RWPE2 (cell line): ENCODE measurements at regions not wholly inside any gene's neighbourhood (a gene's known extent, or its start where the extent isn't known, plus 50 kb on each side); places are given as distances from the start of the nearest gene placed in this dataset.

Experiments used
- ATAC-seq: fragments of 200-7000 bp; cut with Tn5 transposase; 3 replicates; pipeline ENCODE4 v1.9.1; 2021; ENCODE audit warnings: low read depth
- DNase-seq: peaks from one replicate; pipeline ENCODE4 v3.0.0-alpha.2; 2020; ENCODE audit warnings: low spot score
- H3K27ac ChIP-seq: fragments of 450-650 bp; 2 replicates; pipeline ENCODE4 v1.5.1; 2017; ENCODE audit warnings: mild to moderate bottlenecking; ENCODE audit not compliant: poor library complexity, severe bottlenecking
- H3K27me3 ChIP-seq: fragments of 250-450 bp; sonication (Bioruptor Pico); 2 replicates; pipeline ENCODE4 v1.5.1; 2021; ENCODE audit warnings: mild to moderate bottlenecking, moderate library complexity; ENCODE audit not compliant: insufficient read depth, poor library complexity, severe bottlenecking
- H3K36me3 ChIP-seq: fragments of 250-450 bp; sonication (Bioruptor Pico); 2 replicates; pipeline ENCODE4 v1.5.1; 2020; ENCODE audit warnings: low read depth, mild to moderate bottlenecking, moderate library complexity
- H3K4me1 ChIP-seq: fragments of 250-450 bp; sonication (Bioruptor Pico); 2 replicates; pipeline ENCODE4 v1.5.1; 2021; ENCODE audit warnings: mild to moderate bottlenecking, moderate library complexity; ENCODE audit not compliant: insufficient read depth, poor library complexity, severe bottlenecking
- H3K4me3 ChIP-seq: fragments of 250-450 bp; sonication (Bioruptor Pico); 2 replicates; pipeline ENCODE4 v1.5.1; 2021; ENCODE audit warnings: mild to moderate bottlenecking, moderate library complexity; ENCODE audit not compliant: severe bottlenecking
- H3K9me3 ChIP-seq: fragments of 250-450 bp; sonication (Bioruptor Pico); 2 replicates; pipeline ENCODE4 v1.5.1; 2021; ENCODE audit warnings: mild to moderate bottlenecking, moderate library complexity; ENCODE audit not compliant: severe bottlenecking
- CTCF ChIP-seq: fragments of 450-650 bp; IDR thresholded peaks from one replicate; pipeline ENCODE4 v1.5.1; 2017; ENCODE audit warnings: mild to moderate bottlenecking, moderate library complexity; ENCODE audit not compliant: poor library complexity, severe bottlenecking

GRCh38 chr12:115852054-115852453 is 425.4 kb downstream of the MED13L start:
- no peaks in the 10 kb centered on the region for H3K27me3 ChIP-seq
- DNase-seq, result no peak
- TF ChIP-seq CTCF, result no peak

GRCh38 chr12:115850957-115851356 is 426.5 kb downstream of the MED13L start:
- Histone ChIP-seq H3K4me1 (no peaks in the 10 kb centered on the region), H3K27ac (no peak overlapping the region), H3K36me3 (no peaks in the 10 kb centered on the region), H3K4me3 (no peak overlapping the region), H3K9me3 (no peaks in the 10 kb centered on the region), H3K27me3 (no peaks in the 10 kb centered on the region)
- ATAC-seq, result no peak
- TF ChIP-seq CTCF, result no peak
- DNase-seq, result no peak

More at GRCh38 chr12:115852054-115852453, 425.4 kb downstream of the MED13L start:
- no peak for ATAC-seq
- H3K36me3 ChIP-seq, result no peaks in the 10 kb centered on the region
- H3K27ac ChIP-seq, result no peak overlapping the region
- H3K4me1 ChIP-seq, result no peaks in the 10 kb centered on the region
- no peaks in the 10 kb centered on the region for H3K9me3 ChIP-seq
- H3K4me3 ChIP-seq, result no peak overlapping the region

- Histone ChIP-seq H3K4me1 (no peaks in the 10 kb centered on the region), H3K27ac (no peak overlapping the region), H3K36me3 (no peaks in the 10 kb centered on the region), H3K9me3 (no peaks in the 10 kb centered on the region), H3K27me3 (no peaks in the 10 kb centered on the region), H3K4me3 (no peak overlapping the region)
- TF ChIP-seq CTCF, result no peak
- ATAC-seq (no peak), DNase-seq (no peak)
Observed at GRCh38 chr12:115849262-115849943, 428.1 kb downstream of the MED13L start.

GRCh38 chr12:115847398-115847797 is 430.1 kb downstream of the MED13L start:
- Histone ChIP-seq H3K4me3 (no peak overlapping the region), H3K4me1 (no peaks in the 10 kb centered on the region), H3K36me3 (no peaks in the 10 kb centered on the region), H3K27ac (no peak overlapping the region), H3K9me3 (no peaks in the 10 kb centered on the region), H3K27me3 (no peaks in the 10 kb centered on the region)
- DNase-seq, result no peak
- no peak for ATAC-seq
- no peak for TF ChIP-seq CTCF

GRCh38 chr12:115846516-115846915 is 431.0 kb downstream of the MED13L start:
- no peak for TF ChIP-seq CTCF
- DNase-seq, result no peak
- Histone ChIP-seq H3K4me1 (no peaks in the 10 kb centered on the region), H3K27ac (no peak overlapping the region), H3K27me3 (no peaks in the 10 kb centered on the region), H3K9me3 (no peaks in the 10 kb centered on the region), H3K4me3 (no peak overlapping the region), H3K36me3 (no peaks in the 10 kb centered on the region)
- ATAC-seq, result no peak
